GM18867 (cell line): ENCODE measurements at regions not wholly inside any gene's neighbourhood (a gene's known extent, or its start where the extent isn't known, plus 50 kb on each side); places are given as distances from the start of the nearest gene placed in this dataset.
"Not testable (repeated sequence)": the region's sequence is repeated elsewhere in the genome, so short reads cannot be mapped to it uniquely, and the experiment has no call there.

Experiments
- ATAC-seq: cut with Tn5 transposase; IDR thresholded peaks from one replicate; pipeline ENCODE4 v1.9.1; 2021; ENCODE audit warnings: mild to moderate bottlenecking, moderate library complexity; ENCODE audit not compliant: unreplicated experiment

GRCh38 chr12:73902260-73902659 lies 635.4 kb upstream of the ATXN7L3B start:
- no peak for ATAC-seq

- ATAC-seq = no peak
These were observed 630.9 kb upstream of the ATXN7L3B start for GRCh38 chr12:73906757-73907156.

- ATAC-seq = no peak
These were observed 601.8 kb upstream of the ATXN7L3B start for GRCh38 chr12:73935817-73936216.

- no peak for ATAC-seq
These were observed 590.2 kb upstream of the ATXN7L3B start for GRCh38 chr12:73947326-73948026.

- ATAC-seq = no peak
These were observed 587.1 kb upstream of the ATXN7L3B start for GRCh38 chr12:73950507-73950906.

GRCh38 chr12:73951956-73952703 lies 585.5 kb upstream of the ATXN7L3B start:
- ATAC-seq = peak; percentile 74

GRCh38 chr12:73964641-73965040 lies 573.0 kb upstream of the ATXN7L3B start:
- ATAC-seq = no peak

GRCh38 chr12:73973486-73973885 lies 564.1 kb upstream of the ATXN7L3B start:
- no peak for ATAC-seq

- ATAC-seq = no peak
These were observed 553.1 kb upstream of the ATXN7L3B start for GRCh38 chr12:73984552-73984951.

- ATAC-seq = no peak
These were observed 546.5 kb upstream of the ATXN7L3B start for GRCh38 chr12:73991138-73991537.

- ATAC-seq = no peak
These were observed 538.7 kb upstream of the ATXN7L3B start for GRCh38 chr12:73998894-73999293.

GRCh38 chr12:74015118-74015517 lies 522.5 kb upstream of the ATXN7L3B start:
- no peak for ATAC-seq

- not testable (repeated sequence) for ATAC-seq
These were observed 521.3 kb upstream of the ATXN7L3B start for GRCh38 chr12:74016324-74016723.

GRCh38 chr12:74018849-74019248 lies 518.8 kb upstream of the ATXN7L3B start:
- ATAC-seq = no peak

GRCh38 chr12:74021937-74022336 lies 515.7 kb upstream of the ATXN7L3B start:
- ATAC-seq = peak; percentile 98

- ATAC-seq = no peak
These were observed 506.6 kb upstream of the ATXN7L3B start for GRCh38 chr12:74031045-74031444.

GRCh38 chr12:74033531-74033930 lies 504.1 kb upstream of the ATXN7L3B start:
- ATAC-seq = no peak

- not testable (repeated sequence) for ATAC-seq
These were observed 498.5 kb upstream of the ATXN7L3B start for GRCh38 chr12:74039138-74039537.

GRCh38 chr12:74043343-74043742 lies 494.3 kb upstream of the ATXN7L3B start:
- no peak for ATAC-seq

GRCh38 chr12:74049348-74049747 lies 488.3 kb upstream of the ATXN7L3B start:
- no peak for ATAC-seq

GRCh38 chr12:74051848-74052247 lies 485.8 kb upstream of the ATXN7L3B start:
- ATAC-seq = no peak

- no peak for ATAC-seq
These were observed 471.2 kb upstream of the ATXN7L3B start for GRCh38 chr12:74066476-74066875.
